ENCODE measurements at regions not wholly inside any gene's neighbourhood (a gene's known extent, or its start where the extent isn't known, plus 50 kb on each side); places are given as distances from the start of the nearest gene placed in this dataset.

DNA sequence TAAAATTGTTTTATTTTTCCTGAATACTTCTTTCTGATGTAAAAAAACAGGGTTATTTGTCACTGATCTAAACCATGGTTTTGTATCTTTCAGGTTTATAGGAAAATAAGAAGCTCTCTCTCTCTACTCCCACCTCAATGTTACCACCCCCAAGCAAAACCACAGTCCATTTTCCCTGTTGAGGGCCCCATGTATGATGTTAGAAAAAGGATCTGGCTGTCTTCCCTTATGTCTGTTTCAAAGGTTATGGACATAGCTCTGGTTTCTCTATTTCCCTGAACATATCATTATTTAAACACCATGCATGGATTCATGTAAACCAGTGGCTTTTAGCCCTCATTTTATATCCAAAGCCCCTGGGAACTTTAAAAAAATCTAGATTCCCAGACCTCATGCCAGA lies 649.0 kb upstream of the TBX3 start:
- Histone ChIP-seq H3K4me3 (no peak overlapping the region), H3K36me3 (no peaks in the 10 kb centered on the region), H3K27ac (no peak overlapping the region), H3K27me3 (no peaks in the 10 kb centered on the region), H3K9me3 (no peaks in the 10 kb centered on the region), H3K4me1 (no peaks in the 10 kb centered on the region)
- no peak for DNase-seq
- no peak for TF ChIP-seq POLR2A (IDR thresholded peaks at IDR 0.05)
- TF ChIP-seq, protein P1, sequence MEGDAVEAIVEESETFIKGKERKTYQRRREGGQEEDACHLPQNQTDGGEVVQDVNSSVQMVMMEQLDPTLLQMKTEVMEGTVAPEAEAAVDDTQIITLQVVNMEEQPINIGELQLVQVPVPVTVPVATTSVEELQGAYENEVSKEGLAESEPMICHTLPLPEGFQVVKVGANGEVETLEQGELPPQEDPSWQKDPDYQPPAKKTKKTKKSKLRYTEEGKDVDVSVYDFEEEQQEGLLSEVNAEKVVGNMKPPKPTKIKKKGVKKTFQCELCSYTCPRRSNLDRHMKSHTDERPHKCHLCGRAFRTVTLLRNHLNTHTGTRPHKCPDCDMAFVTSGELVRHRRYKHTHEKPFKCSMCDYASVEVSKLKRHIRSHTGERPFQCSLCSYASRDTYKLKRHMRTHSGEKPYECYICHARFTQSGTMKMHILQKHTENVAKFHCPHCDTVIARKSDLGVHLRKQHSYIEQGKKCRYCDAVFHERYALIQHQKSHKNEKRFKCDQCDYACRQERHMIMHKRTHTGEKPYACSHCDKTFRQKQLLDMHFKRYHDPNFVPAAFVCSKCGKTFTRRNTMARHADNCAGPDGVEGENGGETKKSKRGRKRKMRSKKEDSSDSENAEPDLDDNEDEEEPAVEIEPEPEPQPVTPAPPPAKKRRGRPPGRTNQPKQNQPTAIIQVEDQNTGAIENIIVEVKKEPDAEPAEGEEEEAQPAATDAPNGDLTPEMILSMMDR (IDR thresholded peaks at IDR 0.05): no peak

DNA sequence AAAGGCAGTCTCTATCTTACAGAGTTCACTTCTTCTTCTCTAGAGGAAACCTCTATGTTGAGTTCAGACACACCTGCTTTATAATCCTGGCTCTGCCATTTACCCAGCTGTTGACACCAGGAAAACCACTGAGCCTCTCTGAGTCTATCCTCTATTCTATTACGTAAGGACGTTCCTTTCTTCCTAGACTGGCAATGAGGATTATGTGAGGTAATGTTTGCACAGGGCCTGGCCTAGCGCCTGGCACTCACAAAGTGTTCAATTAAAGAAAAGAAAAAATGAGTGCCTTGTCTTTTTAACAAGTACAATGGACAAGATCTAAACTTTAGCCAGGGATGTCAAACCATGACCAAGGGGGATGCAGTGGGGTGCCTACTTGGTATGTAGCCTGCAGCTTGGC lies 641.9 kb upstream of the TBX3 start:
- no peak for DNase-seq

DNA sequence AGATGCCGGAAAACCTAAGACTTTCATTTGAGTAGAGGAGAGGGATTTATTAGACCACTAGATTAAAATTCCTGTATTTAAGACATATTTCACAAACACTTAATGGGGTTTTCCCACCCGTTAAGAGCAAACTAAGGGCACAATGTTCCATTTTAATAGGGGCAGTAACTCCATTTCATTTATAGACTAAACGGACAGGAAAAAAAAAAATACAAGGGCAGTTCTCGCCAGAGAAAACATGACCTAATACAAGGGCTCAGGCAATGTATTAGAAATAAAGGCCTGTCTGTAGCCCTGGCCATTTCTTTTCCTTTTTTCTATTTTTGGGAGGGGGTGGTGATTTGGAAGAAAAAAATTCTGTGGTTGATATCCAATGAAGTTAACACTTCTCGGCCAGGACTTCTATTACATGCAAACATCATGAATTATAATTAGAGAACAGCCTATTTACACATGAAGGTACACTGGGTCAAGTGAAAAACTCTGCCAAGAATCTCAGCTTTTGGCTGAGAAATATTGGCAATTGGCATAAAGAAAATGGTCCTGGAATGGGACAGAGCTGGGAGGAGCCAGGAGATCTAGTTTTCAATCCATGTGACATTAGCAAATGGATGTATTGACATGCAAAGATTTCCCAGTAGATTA lies 641.1 kb upstream of the TBX3 start:
- DNase-seq: no peak
- Histone ChIP-seq H3K27ac (no peak overlapping the region), H3K4me3 (no peak overlapping the region), H3K9me3 (no peaks in the 10 kb centered on the region), H3K4me1 (no peaks in the 10 kb centered on the region), H3K27me3 (no peaks in the 10 kb centered on the region), H3K36me3 (no peaks in the 10 kb centered on the region)
- no peak for TF ChIP-seq POLR2A (IDR thresholded peaks at IDR 0.05)
- TF ChIP-seq, protein P1 (IDR thresholded peaks at IDR 0.05): no peak

More for the DNA sequence above, 641.9 kb upstream of the TBX3 start:
- Histone ChIP-seq H3K4me3 (no peak overlapping the region), H3K36me3 (no peaks in the 10 kb centered on the region), H3K9me3 (no peaks in the 10 kb centered on the region), H3K27me3 (no peaks in the 10 kb centered on the region), H3K27ac (no peak overlapping the region), H3K4me1 (no peaks in the 10 kb centered on the region)
- no peak for TF ChIP-seq POLR2A (IDR thresholded peaks at IDR 0.05)
- TF ChIP-seq, protein P1 (IDR thresholded peaks at IDR 0.05): no peak

DNA sequence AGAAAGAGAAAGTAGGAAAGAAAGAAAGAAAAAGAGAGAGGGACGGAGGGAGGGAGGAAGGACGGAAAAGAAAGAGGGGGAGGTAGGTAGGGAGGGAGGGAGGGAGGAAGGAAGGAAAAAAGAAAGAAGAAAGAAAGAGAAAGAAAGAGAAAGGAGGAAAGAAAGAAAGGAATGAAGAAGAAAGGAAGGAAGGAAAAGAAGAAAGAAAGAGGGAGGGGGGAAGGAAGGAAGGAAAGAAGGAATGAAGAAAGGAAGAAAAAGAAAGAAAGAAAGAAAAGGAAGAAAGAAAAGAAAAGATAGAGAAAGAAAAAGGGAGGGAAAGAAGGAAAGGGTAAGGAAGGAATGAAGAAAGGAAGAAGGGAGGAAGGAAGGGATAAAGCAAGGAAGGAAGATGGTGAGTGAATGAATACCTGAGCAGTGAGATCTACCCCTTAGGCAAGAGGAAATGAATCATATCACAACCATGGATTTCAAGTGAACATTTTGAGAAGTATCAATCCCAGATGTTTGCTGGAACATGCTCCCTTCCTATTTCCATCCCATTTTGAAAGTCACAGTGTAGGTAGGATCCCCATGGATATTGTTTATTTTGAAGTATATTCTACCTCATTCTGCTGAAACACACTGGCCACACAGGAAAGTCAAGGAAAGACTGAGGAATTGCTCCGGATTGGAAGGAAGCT lies 639.4 kb upstream of the TBX3 start:
- Histone ChIP-seq H3K4me1 (no peaks in the 10 kb centered on the region), H3K4me3 (no peak overlapping the region), H3K36me3 (no peaks in the 10 kb centered on the region), H3K9me3 (no peaks in the 10 kb centered on the region), H3K27ac (no peak overlapping the region), H3K27me3 (no peaks in the 10 kb centered on the region)
- TF ChIP-seq, protein P1 (IDR thresholded peaks at IDR 0.05): no peak
- DNase-seq: no peak

DNA sequence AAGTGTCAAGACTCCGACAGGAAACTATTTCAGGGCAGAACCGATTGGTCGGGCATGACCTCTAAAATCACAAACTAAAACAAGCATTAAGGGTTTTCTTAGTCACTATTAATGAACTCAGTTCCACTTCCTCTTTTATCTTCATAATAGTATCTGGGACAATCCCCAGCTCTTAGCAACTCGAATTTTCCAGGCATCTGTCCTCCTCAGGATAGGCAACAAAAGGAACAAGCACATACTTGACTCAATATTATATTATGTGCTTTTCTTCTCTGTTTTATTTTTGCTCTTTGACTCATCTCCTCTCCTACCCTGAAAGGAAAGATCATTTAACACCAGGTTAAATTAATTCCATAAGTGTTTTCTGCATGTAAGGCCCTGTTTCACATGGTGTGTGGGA lies 638.3 kb upstream of the TBX3 start:
- Histone ChIP-seq H3K27me3 (no peaks in the 10 kb centered on the region), H3K36me3 (no peaks in the 10 kb centered on the region), H3K4me1 (no peaks in the 10 kb centered on the region), H3K27ac (no peak overlapping the region), H3K9me3 (no peaks in the 10 kb centered on the region), H3K4me3 (no peak overlapping the region)
- TF ChIP-seq, protein P1 (IDR thresholded peaks at IDR 0.05): no peak
- no peak for TF ChIP-seq POLR2A (IDR thresholded peaks at IDR 0.05)
- no peak for DNase-seq

All from Peyer's patch (tissue), 4 donors.